HEK293T (cell line): ENCODE measurements at regions not wholly inside any gene's neighbourhood (a gene's known extent, or its start where the extent isn't known, plus 50 kb on each side); places are given as distances from the start of the nearest gene placed in this dataset.

Experiments used
- BHLHE40 ChIP-seq: fragments of 450-650 bp; IDR thresholded peaks from 2 replicates; pipeline ENCODE4 v1.6.1; 2016; ENCODE audit warnings: mild to moderate bottlenecking, moderate library complexity, borderline replicate concordance
- FOXM1 ChIP-seq: fragments of 450-650 bp; IDR thresholded peaks from 2 replicates; pipeline ENCODE4 v1.6.1; 2017; ENCODE audit warnings: mild to moderate bottlenecking, borderline replicate concordance
- NFRKB ChIP-seq: fragments of 450-650 bp; IDR thresholded peaks from 2 replicates; pipeline ENCODE4 v1.6.1; 2016; ENCODE audit warnings: mild to moderate bottlenecking, moderate library complexity
- SP1 ChIP-seq: fragments of 450-650 bp; IDR thresholded peaks from 2 replicates; pipeline ENCODE4 v1.6.1; 2017
- SUZ12 ChIP-seq: fragments of 450-650 bp; IDR thresholded peaks from 2 replicates; pipeline ENCODE4 v1.6.1; 2016; ENCODE audit warnings: mild to moderate bottlenecking
- TARDBP ChIP-seq: fragments of 450-650 bp; IDR thresholded peaks from 2 replicates; pipeline ENCODE4 v1.6.1; 2016
- TF ChIP-seq, protein P1 (sequence below): fragments of 450-650 bp; IDR thresholded peaks from 2 replicates; pipeline ENCODE4 v1.6.1; 2016

DNA sequence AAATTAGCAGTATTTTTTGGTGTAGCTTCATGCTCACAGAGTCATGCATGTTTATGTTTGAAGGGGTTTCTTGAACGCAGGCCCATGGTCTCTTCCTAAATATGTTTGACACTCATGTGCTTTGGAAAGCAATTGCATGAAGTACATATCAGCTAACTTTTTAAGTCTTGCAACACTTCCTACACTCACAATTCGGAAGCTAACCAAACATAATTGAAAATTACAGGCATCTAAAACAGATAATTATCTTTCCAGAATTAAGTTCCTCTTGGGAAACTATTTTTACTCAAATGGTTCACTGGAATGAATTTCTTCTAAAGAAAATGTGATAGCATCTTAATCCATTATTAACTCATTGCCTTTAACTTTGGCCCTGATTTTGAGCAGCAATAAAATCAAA lies 438.9 kb downstream of the RAP2B start:
- TF ChIP-seq BHLHE40 (no peak), SUZ12 (no peak), FOXM1 (no peak), SP1 (no peak), NFRKB (no peak), TARDBP (no peak)
- TF ChIP-seq, protein P1, sequence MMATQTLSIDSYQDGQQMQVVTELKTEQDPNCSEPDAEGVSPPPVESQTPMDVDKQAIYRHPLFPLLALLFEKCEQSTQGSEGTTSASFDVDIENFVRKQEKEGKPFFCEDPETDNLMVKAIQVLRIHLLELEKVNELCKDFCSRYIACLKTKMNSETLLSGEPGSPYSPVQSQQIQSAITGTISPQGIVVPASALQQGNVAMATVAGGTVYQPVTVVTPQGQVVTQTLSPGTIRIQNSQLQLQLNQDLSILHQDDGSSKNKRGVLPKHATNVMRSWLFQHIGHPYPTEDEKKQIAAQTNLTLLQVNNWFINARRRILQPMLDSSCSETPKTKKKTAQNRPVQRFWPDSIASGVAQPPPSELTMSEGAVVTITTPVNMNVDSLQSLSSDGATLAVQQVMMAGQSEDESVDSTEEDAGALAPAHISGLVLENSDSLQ, result no peak
